Kidney (tissue), 13 donors: ENCODE measurements at regions not wholly inside any gene's neighbourhood (a gene's known extent, or its start where the extent isn't known, plus 50 kb on each side); places are given as distances from the start of the nearest gene placed in this dataset.

Experiments
- DNase-seq, 5 donors: peaks; one replicate each; pipeline ENCODE4 v3.0.0-alpha.2; 2013 to 2020
- FAIRE-seq: peaks from 2 replicates; lab custom pipeline; 2012; peaks lifted over from hg19 to GRCh38; lab: Jason Lieb, UNC
- H3K27ac ChIP-seq, 2 donors: one replicate each; pipeline ENCODE4 v1.7.0; 2013; ENCODE audit warnings: low read depth in 2 of 2, low read length in 2 of 2, inconsistent platforms in 1 of 2
- H3K27me3 ChIP-seq: one replicate; pipeline ENCODE4 v1.7.1; 2013; ENCODE audit warnings: low read length, inconsistent platforms; ENCODE audit not compliant: control insufficient read depth, insufficient read depth
- H3K36me3 ChIP-seq, 3 donors: one replicate each; pipeline versions ENCODE4 v1.7.0 to v1.7.1; 2013; ENCODE audit warnings: low read length in 3 of 3, control low read depth in 1 of 3, inconsistent platforms in 1 of 3; ENCODE audit not compliant: insufficient read depth in 3 of 3, control insufficient read depth in 2 of 3
- H3K4me1 ChIP-seq, 3 donors: one replicate each; pipeline versions ENCODE4 v1.7.0 to v1.7.1; 2013; ENCODE audit warnings: low read length in 3 of 3, inconsistent platforms in 1 of 3, low read depth in 1 of 3; ENCODE audit not compliant: control insufficient read depth in 2 of 3, insufficient read depth in 2 of 3
- H3K4me3 ChIP-seq, 3 donors: one replicate each; pipeline versions ENCODE4 v1.7.0 to v1.8.1; 2013; ENCODE audit warnings: low read length in 3 of 3, control low read depth in 1 of 3, inconsistent platforms in 1 of 3
- H3K9ac ChIP-seq, 3 donors: one replicate each; pipeline versions ENCODE4 v1.7.0 to v1.7.1; 2013; ENCODE audit warnings: low read length in 3 of 3, control low read depth in 1 of 3, inconsistent platforms in 1 of 3
- H3K9me3 ChIP-seq, 3 donors: one replicate each; pipeline versions ENCODE4 v1.7.0 to v1.7.1; 2013; ENCODE audit warnings: low read length in 3 of 3, control low read depth in 1 of 3, inconsistent platforms in 1 of 3; ENCODE audit not compliant: control insufficient read depth in 2 of 3, insufficient read depth in 1 of 3
- intact Hi-C: fragments of 100-400 bp; cut with DNase I; formaldehyde crosslinking; loops from one replicate; pipeline ENCODE4 v1.11.1; 2022
- TF ChIP-seq, protein P1 (sequence below): IDR thresholded peaks from 3 replicates; pipeline ENCODE4 v1.5.1; 2012; ENCODE audit warnings: mild to moderate bottlenecking, moderate library complexity, borderline replicate concordance; ENCODE audit not compliant: insufficient read depth; ENCODE audit errors: extremely low read depth
- donor health status: control.
- donor health status: control.
- donor health status: control.
- donor health status: control.
- donor health status: control.
- donor health status: DM: yes; HTN: yes; CAD: no.
- donor health status: Normal renal cell carcinoma (clear cell type).

DNA sequence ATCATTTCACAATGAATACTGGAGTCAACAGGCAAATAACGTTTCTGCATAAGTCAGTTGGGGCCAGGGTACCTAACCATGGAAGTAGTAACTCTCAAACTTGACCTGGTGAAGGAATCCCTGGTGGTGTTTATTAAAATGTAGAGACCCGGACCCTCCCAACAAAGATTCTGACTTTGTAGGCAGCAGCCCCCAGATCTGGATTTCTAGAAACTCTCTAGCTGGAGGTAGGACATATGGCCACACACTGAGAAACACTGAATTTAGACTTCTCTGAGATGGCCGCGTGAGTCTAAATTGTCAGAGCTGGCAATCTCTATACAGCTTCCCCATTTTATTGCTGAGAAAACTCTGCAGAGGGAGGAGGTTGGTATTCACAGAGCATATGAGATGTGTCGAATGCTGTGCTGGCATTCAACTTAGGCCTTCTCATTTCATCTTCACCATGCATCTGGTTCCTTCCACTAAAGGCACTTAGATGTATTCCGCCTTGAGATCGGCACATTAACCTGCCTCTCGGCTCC is 278.1 kb downstream of the CYRIA start:
- intact Hi-C loops, result no loop called here
- Histone ChIP-seq H3K4me1 (no peaks in the 10 kb centered on the region), H3K36me3 (no peaks in the 10 kb centered on the region), H3K9ac (no peak overlapping the region), H3K27ac (no peak overlapping the region), H3K27me3 (no peaks in the 10 kb centered on the region), H3K4me3 (no peak overlapping the region), H3K9me3 (no peaks in the 10 kb centered on the region)
- TF ChIP-seq, protein P1, sequence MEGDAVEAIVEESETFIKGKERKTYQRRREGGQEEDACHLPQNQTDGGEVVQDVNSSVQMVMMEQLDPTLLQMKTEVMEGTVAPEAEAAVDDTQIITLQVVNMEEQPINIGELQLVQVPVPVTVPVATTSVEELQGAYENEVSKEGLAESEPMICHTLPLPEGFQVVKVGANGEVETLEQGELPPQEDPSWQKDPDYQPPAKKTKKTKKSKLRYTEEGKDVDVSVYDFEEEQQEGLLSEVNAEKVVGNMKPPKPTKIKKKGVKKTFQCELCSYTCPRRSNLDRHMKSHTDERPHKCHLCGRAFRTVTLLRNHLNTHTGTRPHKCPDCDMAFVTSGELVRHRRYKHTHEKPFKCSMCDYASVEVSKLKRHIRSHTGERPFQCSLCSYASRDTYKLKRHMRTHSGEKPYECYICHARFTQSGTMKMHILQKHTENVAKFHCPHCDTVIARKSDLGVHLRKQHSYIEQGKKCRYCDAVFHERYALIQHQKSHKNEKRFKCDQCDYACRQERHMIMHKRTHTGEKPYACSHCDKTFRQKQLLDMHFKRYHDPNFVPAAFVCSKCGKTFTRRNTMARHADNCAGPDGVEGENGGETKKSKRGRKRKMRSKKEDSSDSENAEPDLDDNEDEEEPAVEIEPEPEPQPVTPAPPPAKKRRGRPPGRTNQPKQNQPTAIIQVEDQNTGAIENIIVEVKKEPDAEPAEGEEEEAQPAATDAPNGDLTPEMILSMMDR, result no peak
- no peak for DNase-seq
- no peak for FAIRE-seq

DNA sequence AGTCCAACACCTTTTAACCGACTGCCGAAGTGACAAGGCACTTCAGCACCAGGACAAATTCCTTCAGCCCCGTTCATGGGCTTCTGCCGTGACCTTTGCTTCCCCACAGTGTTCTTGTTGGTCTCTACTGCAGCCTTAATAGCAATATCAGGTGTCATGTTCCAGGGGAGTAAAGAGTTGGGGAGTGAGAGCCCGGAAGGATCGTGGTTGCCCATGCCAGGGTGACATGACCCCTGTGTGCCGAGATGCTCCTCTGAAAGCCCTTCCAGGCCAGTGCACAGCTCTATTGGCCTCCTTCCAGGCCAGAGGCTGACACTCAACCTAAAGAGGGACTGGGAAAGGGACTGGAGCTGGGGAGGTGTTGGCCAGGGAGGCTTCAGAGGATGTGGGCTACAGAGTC is 279.2 kb downstream of the CYRIA start:
- H3K4me1 ChIP-seq, result no peaks in the 10 kb centered on the region
- TF ChIP-seq, protein P1, result no peak
- DNase-seq, result peak in 1 of 5 donors; percentile 39
- intact Hi-C loops, result no loop called here
- no peaks in the 10 kb centered on the region for H3K36me3 ChIP-seq
- FAIRE-seq, result no peak
- no peak overlapping the region for H3K4me3 ChIP-seq
- H3K27me3 ChIP-seq, result no peaks in the 10 kb centered on the region
- H3K27ac ChIP-seq, result no peak overlapping the region
- no peak overlapping the region for H3K9ac ChIP-seq
- H3K9me3 ChIP-seq, result no peaks in the 10 kb centered on the region

DNA sequence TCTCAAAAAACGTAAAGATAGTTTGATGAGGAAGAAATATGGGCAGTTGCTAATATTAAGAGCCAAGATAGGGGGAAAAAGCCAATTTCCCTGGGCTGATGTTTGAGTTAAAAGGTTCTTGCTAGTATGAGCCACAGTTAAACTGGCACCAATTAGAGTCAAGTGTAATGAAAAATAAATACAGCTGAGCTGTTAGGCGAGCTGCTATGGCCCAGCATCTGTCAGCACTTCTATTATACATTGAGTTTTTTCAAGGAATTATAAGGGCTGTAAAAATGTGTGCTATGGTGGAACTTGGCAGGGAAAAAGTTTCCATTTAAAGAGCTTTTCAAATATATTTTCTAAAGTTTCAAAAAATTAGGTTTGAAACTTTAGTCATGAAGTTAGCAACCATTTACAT is 279.6 kb downstream of the CYRIA start:
- Histone ChIP-seq H3K9ac (no peak overlapping the region), H3K4me1 (no peaks in the 10 kb centered on the region), H3K27me3 (no peaks in the 10 kb centered on the region), H3K4me3 (no peak overlapping the region), H3K36me3 (no peaks in the 10 kb centered on the region), H3K9me3 (no peaks in the 10 kb centered on the region), H3K27ac (no peak overlapping the region)
- TF ChIP-seq, protein P1, result no peak
- DNase-seq (no peak), FAIRE-seq (no peak)
- intact Hi-C loops, result no loop called here

DNA sequence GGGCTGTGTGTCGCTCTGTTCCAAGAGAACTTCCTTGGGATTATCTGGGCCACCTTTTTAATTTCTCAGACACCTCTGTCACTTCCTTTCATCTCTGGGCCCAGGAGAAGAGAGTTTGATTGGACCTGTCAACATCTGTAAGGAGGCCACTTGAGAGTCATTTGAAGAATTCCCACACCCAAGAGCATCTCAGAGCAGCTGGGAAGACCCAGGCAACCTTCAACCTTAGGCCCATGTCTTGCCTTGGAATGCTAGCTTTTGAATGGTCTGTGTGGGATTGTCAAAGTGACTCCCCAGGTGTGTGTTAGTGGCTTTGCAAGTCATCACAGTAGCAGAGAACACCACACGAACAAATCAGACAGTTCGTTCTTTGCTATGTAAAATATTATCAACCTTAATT is 280.3 kb downstream of the CYRIA start:
- Histone ChIP-seq H3K36me3 (no peaks in the 10 kb centered on the region), H3K27me3 (no peaks in the 10 kb centered on the region), H3K9me3 (no peaks in the 10 kb centered on the region), H3K9ac (no peak overlapping the region), H3K27ac (no peak overlapping the region), H3K4me1 (no peaks in the 10 kb centered on the region), H3K4me3 (no peak overlapping the region)
- no peak for DNase-seq
- intact Hi-C loops, result no loop called here
- FAIRE-seq, result no peak
- TF ChIP-seq, protein P1, result no peak
